ENCODE measurements at regions not wholly inside any gene's neighbourhood (a gene's known extent, or its start where the extent isn't known, plus 50 kb on each side); places are given as distances from the start of the nearest gene placed in this dataset.
A peak's percentile ranks its signal among the peaks of the same experiment; 100 is the strongest.
"Not testable (repeated sequence)": the region's sequence is repeated elsewhere in the genome, so short reads cannot be mapped to it uniquely, and the experiment has no call there.

GRCh38 chr6:86872810-86873209 is 64.5 kb upstream of the HTR1E start:
- not testable (repeated sequence) for DNase-seq

GRCh38 chr6:86871681-86872080 is 65.6 kb upstream of the HTR1E start:
- DNase-seq = no peak

GRCh38 chr6:86869500-86869899 is 67.8 kb upstream of the HTR1E start:
- no peak for DNase-seq

GRCh38 chr6:86859513-86859912 is 77.8 kb upstream of the HTR1E start:
- no peak for DNase-seq

- DNase-seq = no peak
Measured at GRCh38 chr6:86858970-86859369, 78.4 kb upstream of the HTR1E start.

GRCh38 chr6:86857783-86858182 is 79.5 kb upstream of the HTR1E start:
- DNase-seq = no peak

GRCh38 chr6:86856937-86857563 is 80.3 kb upstream of the HTR1E start:
- peak in 1 of 2 experiments; percentile 31 for DNase-seq

- DNase-seq = no peak
Measured at GRCh38 chr6:86856379-86856778, 80.9 kb upstream of the HTR1E start.

- no peak for DNase-seq
Measured at GRCh38 chr6:86848986-86849385, 88.3 kb upstream of the HTR1E start.

- no peak for DNase-seq
Measured at GRCh38 chr6:86832686-86833085, 104.6 kb upstream of the HTR1E start.

GRCh38 chr6:86825436-86825835 is 111.9 kb upstream of the HTR1E start:
- DNase-seq = no peak

- DNase-seq = no peak
Measured at GRCh38 chr6:86822747-86823146, 114.6 kb upstream of the HTR1E start.

- DNase-seq = no peak
Measured at GRCh38 chr6:86820750-86821149, 116.6 kb upstream of the HTR1E start.

GRCh38 chr6:86793649-86794048 is 143.7 kb upstream of the HTR1E start:
- DNase-seq = no peak

GRCh38 chr6:86791476-86791875 is 145.9 kb upstream of the HTR1E start:
- no peak for DNase-seq

- no peak for DNase-seq
Measured at GRCh38 chr6:86789779-86790411, 147.4 kb upstream of the HTR1E start.

GRCh38 chr6:86782328-86782727 is 155.0 kb upstream of the HTR1E start:
- no peak for DNase-seq

- no peak for DNase-seq
Measured at GRCh38 chr6:86780923-86781322, 156.4 kb upstream of the HTR1E start.

GRCh38 chr6:86775893-86776292 is 161.4 kb upstream of the HTR1E start:
- no peak for DNase-seq

- no peak for DNase-seq
Measured at GRCh38 chr6:86765211-86765610, 172.1 kb upstream of the HTR1E start.

- not testable (repeated sequence) for DNase-seq
Measured at GRCh38 chr6:86759953-86760352, 177.4 kb upstream of the HTR1E start.

GRCh38 chr6:86756640-86757229 is 180.6 kb upstream of the HTR1E start:
- DNase-seq = no peak

GRCh38 chr6:86744048-86744447 is 193.3 kb upstream of the HTR1E start:
- no peak for DNase-seq

- no peak for DNase-seq
Measured at GRCh38 chr6:86738078-86738477, 199.2 kb upstream of the HTR1E start.

- not testable (repeated sequence) for DNase-seq
Measured at GRCh38 chr6:86731631-86732030, 205.7 kb upstream of the HTR1E start.

All from SW 1271 (cell line).